ENCODE measurements at regions not wholly inside any gene's neighbourhood (a gene's known extent, or its start where the extent isn't known, plus 50 kb on each side); places are given as distances from the start of the nearest gene placed in this dataset.

DNA sequence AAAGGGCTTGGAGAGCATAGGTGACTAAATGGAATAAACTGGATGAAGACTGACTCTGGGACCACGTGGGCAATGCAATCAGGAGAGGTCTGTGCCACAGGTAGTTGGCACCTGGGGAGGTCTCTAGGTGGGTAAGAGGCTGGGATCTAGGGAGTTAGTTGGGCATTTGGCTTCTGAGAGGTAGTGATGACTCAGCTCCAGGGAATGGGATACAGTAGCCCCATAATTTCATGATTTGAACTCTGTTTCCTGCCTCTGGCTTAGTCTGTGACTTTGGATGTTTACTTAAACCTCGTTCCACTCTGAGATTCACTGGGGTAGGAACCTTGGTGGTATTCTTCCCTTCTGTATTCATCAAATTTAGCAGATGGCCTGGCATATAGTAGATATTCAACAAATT, 240.8 kb downstream of the KIF4B start:
- TF ChIP-seq, protein P1, sequence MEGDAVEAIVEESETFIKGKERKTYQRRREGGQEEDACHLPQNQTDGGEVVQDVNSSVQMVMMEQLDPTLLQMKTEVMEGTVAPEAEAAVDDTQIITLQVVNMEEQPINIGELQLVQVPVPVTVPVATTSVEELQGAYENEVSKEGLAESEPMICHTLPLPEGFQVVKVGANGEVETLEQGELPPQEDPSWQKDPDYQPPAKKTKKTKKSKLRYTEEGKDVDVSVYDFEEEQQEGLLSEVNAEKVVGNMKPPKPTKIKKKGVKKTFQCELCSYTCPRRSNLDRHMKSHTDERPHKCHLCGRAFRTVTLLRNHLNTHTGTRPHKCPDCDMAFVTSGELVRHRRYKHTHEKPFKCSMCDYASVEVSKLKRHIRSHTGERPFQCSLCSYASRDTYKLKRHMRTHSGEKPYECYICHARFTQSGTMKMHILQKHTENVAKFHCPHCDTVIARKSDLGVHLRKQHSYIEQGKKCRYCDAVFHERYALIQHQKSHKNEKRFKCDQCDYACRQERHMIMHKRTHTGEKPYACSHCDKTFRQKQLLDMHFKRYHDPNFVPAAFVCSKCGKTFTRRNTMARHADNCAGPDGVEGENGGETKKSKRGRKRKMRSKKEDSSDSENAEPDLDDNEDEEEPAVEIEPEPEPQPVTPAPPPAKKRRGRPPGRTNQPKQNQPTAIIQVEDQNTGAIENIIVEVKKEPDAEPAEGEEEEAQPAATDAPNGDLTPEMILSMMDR (conservative IDR thresholded peaks at IDR 0.05; ENCODE audit: control insufficient read depth, insufficient read depth, low read depth, low read length): no peak
- DNase-seq (ENCODE audit: low read depth): no peak
- H3K4me3 ChIP-seq (ENCODE audit: control insufficient read depth, low read depth, low read length): no peak overlapping the region

DNA sequence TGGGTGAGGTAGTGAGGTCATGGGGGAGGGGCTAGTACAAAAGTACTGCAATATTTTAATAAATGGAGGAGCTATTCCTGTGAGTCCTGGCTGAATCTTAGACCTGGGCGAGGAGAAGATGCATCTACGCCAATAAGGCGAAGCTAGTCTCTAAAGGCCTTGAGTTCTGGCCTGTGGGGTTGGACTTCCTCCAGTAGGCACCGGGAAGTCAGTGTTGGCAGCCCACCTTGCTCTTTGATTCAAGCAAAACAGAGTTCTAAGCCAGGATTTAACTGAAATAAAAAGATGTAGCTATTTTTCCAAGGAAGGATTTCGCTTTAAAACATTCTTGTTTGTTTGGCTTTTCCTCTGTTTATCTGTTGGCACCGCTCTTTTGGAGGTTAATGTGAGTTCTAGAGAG, 244.6 kb downstream of the KIF4B start:
- TF ChIP-seq, protein P1 (conservative IDR thresholded peaks at IDR 0.05; ENCODE audit: control insufficient read depth, insufficient read depth, low read depth, low read length): no peak
- H3K4me3 ChIP-seq (ENCODE audit: control insufficient read depth, low read depth, low read length): no peak overlapping the region
- no peak for DNase-seq (ENCODE audit: low read depth)

DNA sequence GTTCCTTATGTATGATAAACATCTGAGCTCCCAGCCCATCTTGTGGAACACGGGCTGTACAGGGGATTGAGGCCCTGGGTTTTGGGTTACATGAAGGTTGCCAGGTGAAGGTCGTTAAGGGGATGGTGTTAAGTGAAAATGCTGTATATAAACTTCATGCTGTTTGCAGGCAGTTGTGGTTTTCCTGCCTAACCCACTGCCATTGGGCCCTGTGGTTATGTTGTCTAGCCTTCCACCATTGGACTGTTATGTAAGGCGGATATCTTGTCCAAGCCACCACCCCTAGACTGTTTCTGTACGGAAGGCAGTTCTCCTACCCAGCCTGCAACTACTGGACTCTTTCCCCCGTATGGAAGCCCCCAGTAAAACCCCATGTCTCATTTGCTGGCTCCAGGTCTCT, 246.1 kb downstream of the KIF4B start:
- TF ChIP-seq, protein P1 (conservative IDR thresholded peaks at IDR 0.05; ENCODE audit: control insufficient read depth, insufficient read depth, low read depth, low read length): no peak
- DNase-seq (ENCODE audit: low read depth): no peak
- H3K4me3 ChIP-seq (ENCODE audit: control insufficient read depth, low read depth, low read length): no peak overlapping the region

DNA sequence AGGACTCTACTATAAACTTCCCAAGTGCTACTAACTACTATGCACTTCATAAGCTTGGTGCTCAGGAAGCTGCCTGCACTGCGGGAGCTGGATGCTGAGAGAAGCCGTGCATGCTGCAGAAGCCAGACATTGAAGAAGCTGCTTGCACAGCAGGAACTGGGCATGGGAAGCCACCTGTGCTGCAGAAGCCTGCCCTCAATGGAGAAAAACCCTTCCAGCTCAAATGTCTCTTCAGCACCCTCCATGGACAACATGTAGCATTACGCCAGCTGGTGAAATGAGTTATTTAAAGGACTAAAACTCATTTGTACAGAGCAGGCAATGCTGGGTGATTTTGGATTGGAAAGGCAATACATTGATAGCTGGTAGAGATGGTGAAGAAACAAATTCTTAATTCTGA, 247.2 kb downstream of the KIF4B start:
- no peak for DNase-seq (ENCODE audit: low read depth)
- H3K4me3 ChIP-seq (ENCODE audit: control insufficient read depth, low read depth, low read length): no peak overlapping the region
- TF ChIP-seq, protein P1 (conservative IDR thresholded peaks at IDR 0.05; ENCODE audit: control insufficient read depth, insufficient read depth, low read depth, low read length): no peak

DNA sequence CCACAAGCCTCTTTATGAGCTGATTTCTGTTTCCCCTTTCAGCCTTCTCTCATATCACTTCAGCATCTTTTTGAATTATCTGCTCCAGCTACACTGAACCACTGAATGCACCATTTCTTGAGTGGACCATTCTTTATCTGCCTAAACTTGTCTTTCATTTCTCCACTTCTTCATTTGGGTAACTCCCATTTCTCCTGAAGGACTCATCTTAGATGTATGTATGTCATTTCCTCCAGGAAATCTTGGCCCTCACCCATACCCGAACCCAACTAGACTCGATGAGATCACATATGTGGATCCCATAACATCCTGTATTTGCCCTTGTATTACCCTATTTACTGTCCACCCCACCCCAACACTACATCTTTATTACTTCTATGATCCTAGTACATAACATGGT, 249.8 kb downstream of the KIF4B start:
- TF ChIP-seq, protein P1 (conservative IDR thresholded peaks at IDR 0.05; ENCODE audit: control insufficient read depth, insufficient read depth, low read depth, low read length): no peak
- H3K4me3 ChIP-seq (ENCODE audit: control insufficient read depth, low read depth, low read length): no peak overlapping the region
- DNase-seq (ENCODE audit: low read depth): no peak

DNA sequence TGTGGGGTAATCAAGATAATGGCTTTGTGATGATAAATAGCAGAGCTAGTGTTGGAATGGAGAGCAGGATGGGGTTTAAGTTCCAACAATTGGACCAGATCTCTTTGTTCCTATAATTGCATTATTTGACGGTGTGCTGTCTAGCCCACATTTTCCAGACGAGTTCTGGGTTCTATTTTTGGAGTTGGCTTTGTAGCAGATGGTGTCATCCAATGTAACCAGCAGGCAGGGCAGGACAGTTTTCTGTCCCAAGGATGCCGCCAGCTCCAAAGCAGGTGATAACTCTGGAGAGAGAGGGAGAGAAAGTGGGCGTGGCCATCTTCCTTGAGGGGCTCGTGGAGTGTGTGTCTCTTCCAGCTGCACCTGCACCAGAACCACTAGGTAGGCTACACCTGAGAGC, 251.3 kb downstream of the KIF4B start:
- TF ChIP-seq, protein P1 (conservative IDR thresholded peaks at IDR 0.05; ENCODE audit: control insufficient read depth, insufficient read depth, low read depth, low read length): no peak
- no peak overlapping the region for H3K4me3 ChIP-seq (ENCODE audit: control insufficient read depth, low read depth, low read length)
- no peak for DNase-seq (ENCODE audit: low read depth)

DNA sequence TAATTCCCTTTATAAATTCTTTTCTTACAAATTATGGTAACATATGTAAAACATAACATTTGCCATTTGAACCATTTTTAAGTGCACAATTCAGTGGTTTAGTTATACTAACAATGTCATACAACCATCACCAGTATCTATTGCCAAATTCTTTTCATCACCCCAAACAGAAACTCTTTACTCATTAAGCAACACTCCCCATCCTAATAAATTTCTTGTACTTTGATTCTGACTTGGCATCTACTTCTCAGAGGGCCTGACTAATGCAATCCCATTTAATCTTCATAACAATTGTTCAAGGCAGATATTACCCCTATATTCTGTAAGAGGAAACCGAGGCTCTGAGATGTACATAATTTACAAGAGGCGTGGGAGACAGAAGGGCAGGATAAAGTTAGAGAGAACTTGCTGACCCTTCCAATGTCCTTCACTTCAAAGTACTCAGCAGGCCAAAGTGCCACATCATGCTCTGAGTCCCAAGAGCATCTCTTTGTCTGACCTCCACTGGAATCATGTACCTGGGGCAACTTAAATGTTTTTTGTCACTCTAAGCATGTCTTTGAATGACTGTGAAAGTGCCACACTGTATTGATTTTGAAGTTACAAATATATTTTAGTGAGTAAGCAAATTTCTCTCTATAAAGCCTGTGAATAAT, 255.3 kb downstream of the KIF4B start:
- no peak overlapping the region for H3K4me3 ChIP-seq (ENCODE audit: control insufficient read depth, low read depth, low read length)
- no peak for DNase-seq (ENCODE audit: low read depth)

More for the DNA sequence above, 255.3 kb downstream of the KIF4B start:
- TF ChIP-seq, protein P1 (conservative IDR thresholded peaks at IDR 0.05; ENCODE audit: control insufficient read depth, insufficient read depth, low read depth, low read length): no peak
